ENCODE measurements at regions not wholly inside any gene's neighbourhood (a gene's known extent, or its start where the extent isn't known, plus 50 kb on each side); places are given as distances from the start of the nearest gene placed in this dataset.

- no peak for TF ChIP-seq EZH2 (IDR thresholded peaks at IDR 0.05; ENCODE audit: borderline replicate concordance, low read length)
- no peak for TF ChIP-seq CTCF (IDR thresholded peaks at IDR 0.05; ENCODE audit: low read length)
These were observed 201.3 kb downstream of the ALG10 start for GRCh38 chr12:34223640-34224039.
